ENCODE measurements at regions not wholly inside any gene's neighbourhood (a gene's known extent, or its start where the extent isn't known, plus 50 kb on each side); places are given as distances from the start of the nearest gene placed in this dataset.

GRCh38 chr2:239858179-239858578 is 167.0 kb downstream of the NDUFA10 start:
- 34% methylated on average over 5 of the region's 5 CpGs for WGBS
- Histone ChIP-seq H3K27me3 (ENCODE audit: control insufficient read depth in 4 of 4, insufficient read depth in 4 of 4, low read length in 3 of 4) (peaks cover 0 to 12% (median 0%) of the 10 kb centered on the region in 4 donors), H3K4me3 (ENCODE audit: low read depth in 1 of 3, low read length in 3 of 3) (no peak overlapping the region), H3K9me3 (ENCODE audit: control insufficient read depth in 4 of 4, low read length in 3 of 4) (peaks cover 0 to 2% (median 0%) of the 10 kb centered on the region in 4 donors), H3K4me1 (ENCODE audit: control insufficient read depth in 4 of 4, insufficient read depth in 4 of 4, low read length in 3 of 4) (no peaks in the 10 kb centered on the region), H3K27ac (ENCODE audit: low read depth in 1 of 2, low read length in 2 of 2) (no peak overlapping the region), H3K36me3 (ENCODE audit: control insufficient read depth in 4 of 4, insufficient read depth in 3 of 4, low read depth in 1 of 4, low read length in 3 of 4) (no peaks in the 10 kb centered on the region), H3K9ac (ENCODE audit: low read depth in 1 of 2, low read length in 2 of 2) (no peak overlapping the region)
- TF ChIP-seq SP1 (IDR thresholded peaks at IDR 0.05), result no peak
- no peak for TF ChIP-seq RAD21 (IDR thresholded peaks at IDR 0.05)
- no peak for TF ChIP-seq YY1 (IDR thresholded peaks at IDR 0.05)
- TF ChIP-seq JUND (IDR thresholded peaks at IDR 0.05), result no peak
- no peak for TF ChIP-seq FOXA1 (IDR thresholded peaks at IDR 0.05)
- TF ChIP-seq GABPA (IDR thresholded peaks at IDR 0.05 in 1 of 2, conservative IDR thresholded peaks at IDR 0.05 in 1 of 2), result no peak
- no peak for TF ChIP-seq MAX (IDR thresholded peaks at IDR 0.05)
- TF ChIP-seq HNF4G (IDR thresholded peaks at IDR 0.05), result no peak
- no peak for TF ChIP-seq REST (IDR thresholded peaks at IDR 0.05)
- no peak for TF ChIP-seq CTCF (IDR thresholded peaks at IDR 0.05; ENCODE audit: low read depth, low read length, missing input control)
- TF ChIP-seq ZBTB33 (IDR thresholded peaks at IDR 0.05), result no peak
- TF ChIP-seq FOXA2 (IDR thresholded peaks at IDR 0.05), result no peak
- DNase-seq (ENCODE audit: low spot score), result no peak

- Histone ChIP-seq H3K9ac (ENCODE audit: low read depth in 1 of 2, low read length in 2 of 2) (no peak overlapping the region), H3K4me3 (ENCODE audit: low read depth in 1 of 3, low read length in 3 of 3) (no peak overlapping the region), H3K36me3 (ENCODE audit: control insufficient read depth in 4 of 4, insufficient read depth in 3 of 4, low read depth in 1 of 4, low read length in 3 of 4) (no peaks in the 10 kb centered on the region), H3K27me3 (ENCODE audit: control insufficient read depth in 4 of 4, insufficient read depth in 4 of 4, low read length in 3 of 4) (peaks cover 0 to 12% (median 0%) of the 10 kb centered on the region in 4 donors), H3K9me3 (ENCODE audit: control insufficient read depth in 4 of 4, low read length in 3 of 4) (peaks cover 0 to 2% (median 0%) of the 10 kb centered on the region in 4 donors), H3K27ac (ENCODE audit: low read depth in 1 of 2, low read length in 2 of 2) (no peak overlapping the region), H3K4me1 (ENCODE audit: control insufficient read depth in 4 of 4, insufficient read depth in 4 of 4, low read length in 3 of 4) (no peaks in the 10 kb centered on the region)
- no peak for DNase-seq (ENCODE audit: low spot score)
- no peak for TF ChIP-seq HNF4G (IDR thresholded peaks at IDR 0.05)
- 85% methylated on average over 1 of the region's 1 CpG for WGBS
Measured at GRCh38 chr2:239857591-239857990, 167.6 kb downstream of the NDUFA10 start.

Data from liver (tissue), 8 donors.